ENCODE measurements at regions not wholly inside any gene's neighbourhood (a gene's known extent, or its start where the extent isn't known, plus 50 kb on each side); places are given as distances from the start of the nearest gene placed in this dataset.
A peak's percentile ranks its signal among the peaks of the same experiment; 100 is the strongest.

DNA sequence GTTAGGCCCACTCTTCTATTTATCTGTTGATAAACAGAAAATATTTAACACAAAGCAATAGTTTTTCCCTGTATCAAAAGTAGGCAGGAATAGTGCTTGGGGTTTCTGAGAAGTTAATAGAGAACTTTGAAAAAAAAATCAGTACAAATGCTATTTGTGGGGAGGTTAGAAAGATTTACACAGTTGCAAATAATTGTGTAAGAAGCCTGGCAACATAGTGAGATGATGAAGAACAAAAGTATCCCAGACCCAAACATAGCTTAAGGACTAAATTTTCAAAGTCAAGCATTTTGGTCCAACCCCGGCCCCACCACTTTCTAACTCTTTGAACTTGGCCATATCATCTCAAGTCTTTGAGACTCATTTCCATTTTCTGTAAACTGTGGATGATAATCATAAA lies 687.5 kb upstream of the TMEM132C start:
- TF ChIP-seq, protein P1, sequence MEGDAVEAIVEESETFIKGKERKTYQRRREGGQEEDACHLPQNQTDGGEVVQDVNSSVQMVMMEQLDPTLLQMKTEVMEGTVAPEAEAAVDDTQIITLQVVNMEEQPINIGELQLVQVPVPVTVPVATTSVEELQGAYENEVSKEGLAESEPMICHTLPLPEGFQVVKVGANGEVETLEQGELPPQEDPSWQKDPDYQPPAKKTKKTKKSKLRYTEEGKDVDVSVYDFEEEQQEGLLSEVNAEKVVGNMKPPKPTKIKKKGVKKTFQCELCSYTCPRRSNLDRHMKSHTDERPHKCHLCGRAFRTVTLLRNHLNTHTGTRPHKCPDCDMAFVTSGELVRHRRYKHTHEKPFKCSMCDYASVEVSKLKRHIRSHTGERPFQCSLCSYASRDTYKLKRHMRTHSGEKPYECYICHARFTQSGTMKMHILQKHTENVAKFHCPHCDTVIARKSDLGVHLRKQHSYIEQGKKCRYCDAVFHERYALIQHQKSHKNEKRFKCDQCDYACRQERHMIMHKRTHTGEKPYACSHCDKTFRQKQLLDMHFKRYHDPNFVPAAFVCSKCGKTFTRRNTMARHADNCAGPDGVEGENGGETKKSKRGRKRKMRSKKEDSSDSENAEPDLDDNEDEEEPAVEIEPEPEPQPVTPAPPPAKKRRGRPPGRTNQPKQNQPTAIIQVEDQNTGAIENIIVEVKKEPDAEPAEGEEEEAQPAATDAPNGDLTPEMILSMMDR (IDR thresholded peaks at IDR 0.05; ENCODE audit: insufficient read depth, low read length, missing control alignments): no peak
- CTCF ChIA-PET: no interaction called here
- no peak for DNase-seq (ENCODE audit: low read depth, low spot score)

DNA sequence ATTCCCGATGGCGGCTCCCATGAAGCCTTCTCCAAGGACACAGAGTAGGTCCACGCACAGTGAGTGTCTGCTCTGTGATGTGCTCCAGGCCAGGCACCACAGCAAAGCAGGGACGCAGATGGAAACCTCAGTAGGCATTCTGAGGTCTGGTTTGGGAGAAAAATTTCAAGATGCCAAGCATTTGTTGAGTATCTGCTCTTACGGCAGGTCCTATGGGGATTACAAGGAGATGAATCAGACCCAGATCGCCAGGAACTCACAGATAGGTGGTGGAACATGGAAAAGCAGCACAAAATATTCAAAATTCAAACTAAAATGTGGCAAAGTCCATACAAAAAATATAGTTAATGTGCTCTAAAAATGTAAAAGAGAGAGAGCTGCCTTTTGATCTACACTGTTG lies 684.9 kb upstream of the TMEM132C start:
- H3K4me3 ChIP-seq (ENCODE audit: low read depth, low read length): no peak overlapping the region
- DNase-seq (ENCODE audit: low read depth, low spot score): no peak
- CTCF ChIA-PET: no interaction called here
- POLR2A ChIA-PET: no interaction called here
- TF ChIP-seq, protein P1 (IDR thresholded peaks at IDR 0.05; ENCODE audit: insufficient read depth, low read length, missing control alignments): no peak

More for the DNA sequence above, 687.5 kb upstream of the TMEM132C start:
- POLR2A ChIA-PET: no interaction called here
- H3K4me3 ChIP-seq (ENCODE audit: low read depth, low read length): no peak overlapping the region

DNA sequence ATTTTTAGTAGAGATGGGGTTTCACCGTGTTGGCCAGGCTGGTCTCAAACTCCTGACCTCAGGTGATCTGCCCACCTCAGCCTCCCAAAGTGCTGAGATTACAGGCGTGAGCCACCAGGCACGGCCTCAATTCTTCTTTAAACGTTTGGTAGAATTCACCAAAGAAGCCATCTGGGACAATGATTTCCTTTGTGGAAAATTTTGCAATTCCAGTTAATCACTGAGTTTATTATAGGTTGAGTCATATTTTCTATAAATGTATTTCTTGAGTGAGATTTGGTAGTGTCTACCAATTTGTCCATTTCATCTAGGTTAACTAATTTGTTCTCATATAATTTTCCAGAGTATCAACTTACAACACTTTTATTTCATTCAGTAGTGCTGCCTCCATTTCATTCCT lies 683.9 kb upstream of the TMEM132C start:
- DNase-seq (ENCODE audit: low read depth, low spot score): no peak
- TF ChIP-seq, protein P1 (IDR thresholded peaks at IDR 0.05; ENCODE audit: insufficient read depth, low read length, missing control alignments): no peak
- no peak overlapping the region for H3K4me3 ChIP-seq (ENCODE audit: low read depth, low read length)
- ChIA-PET CTCF (no interaction called here), POLR2A (no interaction called here)

DNA sequence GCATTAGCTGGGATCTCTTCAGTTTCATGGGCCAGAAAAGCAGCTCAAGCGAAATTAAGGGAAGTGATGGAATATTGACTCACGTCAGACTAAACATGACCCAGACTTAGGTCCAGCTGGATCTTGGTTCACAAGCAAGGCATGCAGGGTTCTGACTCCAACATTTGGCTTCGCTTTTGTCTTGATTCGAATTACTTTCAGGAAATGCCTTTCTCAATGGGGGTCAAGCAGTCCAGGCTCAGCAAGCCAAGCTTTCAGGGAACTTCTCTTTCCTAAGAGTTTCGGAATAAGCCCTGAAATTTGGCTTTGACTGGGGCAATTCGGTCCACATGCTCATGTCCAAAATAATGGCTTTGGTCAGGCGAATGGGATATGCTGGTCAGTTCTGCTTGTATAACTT lies 678.7 kb upstream of the TMEM132C start:
- POLR2A ChIA-PET: interaction anchor here (1.2 to 1.3 kb wide), 2 partner anchors 28 to 40 kb away, joined by 3 to 5 read pairs; no protein-coding TSS in a partner anchor
- TF ChIP-seq, protein P1 (IDR thresholded peaks at IDR 0.05; ENCODE audit: insufficient read depth, low read length, missing control alignments): no peak
- DNase-seq (ENCODE audit: low read depth, low spot score): peak; percentile 90
- H3K4me3 ChIP-seq (ENCODE audit: low read depth, low read length): no peak overlapping the region
- CTCF ChIA-PET: interaction anchor here (1.1 kb wide), 1 partner anchor 377 kb away, joined by 3 read pairs; no protein-coding TSS in a partner anchor

DNA sequence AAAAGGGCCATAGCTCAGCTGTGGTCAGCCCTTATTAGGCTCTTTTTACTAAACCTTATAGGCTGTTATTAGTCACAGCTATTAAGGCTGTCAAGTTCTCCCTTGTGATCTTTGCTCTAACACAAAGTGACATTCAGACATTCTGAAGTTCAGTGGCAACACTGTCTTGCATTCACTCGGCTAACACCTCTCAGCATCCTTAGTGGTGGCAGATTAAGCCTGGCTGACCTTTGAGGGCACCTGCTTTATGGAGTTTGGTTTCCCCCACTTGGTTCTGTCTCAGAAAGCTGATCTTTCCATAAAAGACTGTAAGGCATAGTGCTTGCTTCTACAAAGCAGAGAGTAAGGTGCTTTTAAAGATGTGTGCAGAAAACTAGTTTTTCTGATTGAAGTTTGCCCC lies 677.4 kb upstream of the TMEM132C start:
- ChIA-PET POLR2A (no interaction called here), CTCF (interaction anchor here (0.9 kb wide), 1 partner anchor 75 kb away, joined by 3 read pairs; no protein-coding TSS in a partner anchor)
- TF ChIP-seq, protein P1 (IDR thresholded peaks at IDR 0.05; ENCODE audit: insufficient read depth, low read length, missing control alignments): no peak
- DNase-seq (ENCODE audit: low read depth, low spot score): no peak
- no peak overlapping the region for H3K4me3 ChIP-seq (ENCODE audit: low read depth, low read length)

DNA sequence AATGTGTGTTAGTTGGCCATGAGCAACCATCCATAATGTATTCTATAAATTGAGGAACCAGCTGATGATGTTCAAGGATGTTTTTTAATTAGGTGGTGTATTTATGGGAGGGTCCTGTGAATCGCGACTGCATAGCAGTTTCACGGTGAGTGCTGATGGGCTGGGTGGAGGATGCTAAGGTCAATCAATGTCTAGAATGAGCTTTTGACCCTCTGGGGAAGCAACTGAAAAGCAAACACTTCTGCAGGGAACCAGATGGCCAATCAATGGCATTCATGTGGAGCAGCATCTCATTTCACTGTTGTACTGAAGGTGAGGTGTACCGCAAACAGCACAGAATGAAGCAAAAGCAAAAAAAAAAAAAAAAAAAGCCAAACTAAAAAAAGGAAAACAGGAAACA lies 676.1 kb upstream of the TMEM132C start:
- no peak for DNase-seq (ENCODE audit: low read depth, low spot score)
- POLR2A ChIA-PET: no interaction called here
- CTCF ChIA-PET: interaction anchor here (0.7 kb wide), 1 partner anchor 86 kb away, joined by 3 read pairs; no protein-coding TSS in a partner anchor
- TF ChIP-seq, protein P1 (IDR thresholded peaks at IDR 0.05; ENCODE audit: insufficient read depth, low read length, missing control alignments): no peak
- H3K4me3 ChIP-seq (ENCODE audit: low read depth, low read length): no peak overlapping the region
